ENCODE measurements at regions not wholly inside any gene's neighbourhood (a gene's known extent, or its start where the extent isn't known, plus 50 kb on each side); places are given as distances from the start of the nearest gene placed in this dataset.

GRCh38 chr1:64343105-64343822 lies 126.7 kb upstream of the CACHD1 start:
- TF ChIP-seq YY1 (IDR thresholded peaks at IDR 0.05; ENCODE audit: insufficient read depth, insufficient read length) (no peak), SUZ12 (IDR thresholded peaks at IDR 0.05; ENCODE audit: extremely low read depth, insufficient read depth, insufficient read length) (no peak), ZNF274 (IDR thresholded peaks at IDR 0.05; ENCODE audit: low read depth, low read length) (no peak)
